ENCODE measurements at regions not wholly inside any gene's neighbourhood (a gene's known extent, or its start where the extent isn't known, plus 50 kb on each side); places are given as distances from the start of the nearest gene placed in this dataset.

GRCh38 chr20:24138951-24139350, 150.4 kb upstream of the GGTLC1 start:
- DNase-seq (ENCODE audit: low spot score) = no peak
- H3K4me1 ChIP-seq (ENCODE audit: control insufficient read depth in 4 of 4, insufficient read depth in 4 of 4, low read length in 3 of 4) = peaks cover 0 to 3% (median 0%) of the 10 kb centered on the region in 4 donors

GRCh38 chr20:24138196-24138857, 149.7 kb upstream of the GGTLC1 start:
- Histone ChIP-seq H3K27me3 (ENCODE audit: control insufficient read depth in 4 of 4, insufficient read depth in 4 of 4, low read length in 3 of 4) (no peaks in the 10 kb centered on the region), H3K4me3 (ENCODE audit: low read depth in 1 of 3, low read length in 3 of 3) (no peak overlapping the region), H3K36me3 (ENCODE audit: control insufficient read depth in 4 of 4, insufficient read depth in 3 of 4, low read depth in 1 of 4, low read length in 3 of 4) (no peaks in the 10 kb centered on the region), H3K27ac (ENCODE audit: low read depth in 1 of 2, low read length in 2 of 2) (no peak overlapping the region), H3K9ac (ENCODE audit: low read depth in 1 of 2, low read length in 2 of 2) (no peak overlapping the region), H3K4me1 (ENCODE audit: control insufficient read depth in 4 of 4, insufficient read depth in 4 of 4, low read length in 3 of 4) (peaks cover 0 to 3% (median 0%) of the 10 kb centered on the region in 4 donors), H3K9me3 (ENCODE audit: control insufficient read depth in 4 of 4, low read length in 3 of 4) (peaks cover 4 to 8% (median 4%) of the 10 kb centered on the region in 4 donors)
- WGBS = 84% methylated on average over 5 of the region's 5 CpGs
- no peak for DNase-seq (ENCODE audit: low spot score)
- TF ChIP-seq JUND (IDR thresholded peaks at IDR 0.05) (no peak), RXRA (IDR thresholded peaks at IDR 0.05) (no peak), HNF4A (conservative IDR thresholded peaks at IDR 0.05) (no peak), YY1 (IDR thresholded peaks at IDR 0.05) (no peak), REST (IDR thresholded peaks at IDR 0.05) (no peak), FOXA2 (IDR thresholded peaks at IDR 0.05) (no peak), GABPA (IDR thresholded peaks at IDR 0.05 in 1 of 2, conservative IDR thresholded peaks at IDR 0.05 in 1 of 2) (no peak), NR2F2 (IDR thresholded peaks at IDR 0.05) (no peak), SP1 (IDR thresholded peaks at IDR 0.05) (no peak), RAD21 (IDR thresholded peaks at IDR 0.05) (no peak), EGR1 (IDR thresholded peaks at IDR 0.05; ENCODE audit: low read depth in 2 of 2) (no peak)

More at GRCh38 chr20:24138951-24139350, 150.4 kb upstream of the GGTLC1 start:
- no peaks in the 10 kb centered on the region for H3K36me3 ChIP-seq (ENCODE audit: control insufficient read depth in 4 of 4, insufficient read depth in 3 of 4, low read depth in 1 of 4, low read length in 3 of 4)
- no peaks in the 10 kb centered on the region for H3K27me3 ChIP-seq (ENCODE audit: control insufficient read depth in 4 of 4, insufficient read depth in 4 of 4, low read length in 3 of 4)
- 92% methylated on average over 2 of the region's 2 CpGs for WGBS
- TF ChIP-seq CTCF (IDR thresholded peaks at IDR 0.05; ENCODE audit: low read depth, low read length, missing input control) = no peak
- no peak for TF ChIP-seq HNF4G (IDR thresholded peaks at IDR 0.05)
- TF ChIP-seq FOXA1 (IDR thresholded peaks at IDR 0.05) = no peak
- TF ChIP-seq RXRA (IDR thresholded peaks at IDR 0.05) = no peak
- TF ChIP-seq YY1 (IDR thresholded peaks at IDR 0.05) = no peak
- no peak for TF ChIP-seq MAX (IDR thresholded peaks at IDR 0.05)
- TF ChIP-seq GABPA (IDR thresholded peaks at IDR 0.05 in 1 of 2, conservative IDR thresholded peaks at IDR 0.05 in 1 of 2) = no peak
- TF ChIP-seq RAD21 (IDR thresholded peaks at IDR 0.05) = no peak
- TF ChIP-seq ATF3 (IDR thresholded peaks at IDR 0.05) = no peak
- no peak for TF ChIP-seq NR2F2 (IDR thresholded peaks at IDR 0.05)
- no peak for TF ChIP-seq FOXA2 (IDR thresholded peaks at IDR 0.05)
- no peak for TF ChIP-seq TAF1 (conservative IDR thresholded peaks at IDR 0.05)
- no peak for TF ChIP-seq ZBTB33 (IDR thresholded peaks at IDR 0.05)
- H3K9me3 ChIP-seq (ENCODE audit: control insufficient read depth in 4 of 4, low read length in 3 of 4) = peaks cover 4 to 8% (median 4%) of the 10 kb centered on the region in 4 donors
- H3K27ac ChIP-seq (ENCODE audit: low read depth in 1 of 2, low read length in 2 of 2) = no peak overlapping the region
- H3K9ac ChIP-seq (ENCODE audit: low read depth in 1 of 2, low read length in 2 of 2) = no peak overlapping the region
- H3K4me3 ChIP-seq (ENCODE audit: low read depth in 1 of 3, low read length in 3 of 3) = no peak overlapping the region
